PC-3 (cell line): ENCODE measurements at regions not wholly inside any gene's neighbourhood (a gene's known extent, or its start where the extent isn't known, plus 50 kb on each side); places are given as distances from the start of the nearest gene placed in this dataset.

Experiments used
- ATAC-seq: fragments of 200-7000 bp; cut with Tn5 transposase; 2 replicates; pipeline ENCODE4 v1.9.1; 2020; ENCODE audit warnings: mild to moderate bottlenecking, moderate library complexity
- BruUV-seq: library from RNA; stranded (reverse); fragments of 400-500 nt; replicated peaks from 2 replicates; lab custom pipeline; 2021; lab: Mats Ljungman, UMichigan
- CTCF ChIA-PET: fragments of 300-600 bp; sonication (Branson Sonifier 250); formaldehyde crosslinking; loops from one replicate; lab custom pipeline; 2022; ENCODE audit warnings: antibody characterized with exemption; lab: Charles Lee
- POLR2A ChIA-PET: fragments of 300-600 bp; sonication (Branson Sonifier 250); formaldehyde crosslinking; loops from one replicate; lab custom pipeline; 2022; ENCODE audit warnings: antibody characterized with exemption; ENCODE audit not compliant: unreplicated experiment; lab: Charles Lee
- DNase-seq: peaks from one replicate; pipeline ENCODE4 v3.0.0-alpha.2; 2015
- H2AFZ ChIP-seq: fragments of 300-600 bp; sonication (generic); 2 replicates; pipeline ENCODE4 v1.6.0; 2016; ENCODE audit warnings: antibody characterized with exemption, low read length
- H3F3A ChIP-seq: fragments of 300-600 bp; sonication (generic); one replicate; pipeline ENCODE4 v1.6.0; 2017; ENCODE audit warnings: antibody characterized with exemption, low read length, control low read depth, mild to moderate bottlenecking; ENCODE audit not compliant: unreplicated experiment
- H3K27ac ChIP-seq: fragments of 300-600 bp; sonication (generic); 2 replicates; pipeline ENCODE4 v1.5.1; 2016; ENCODE audit warnings: mild to moderate bottlenecking, low read length
- H3K27me3 ChIP-seq: fragments of 300-600 bp; sonication (generic); 2 replicates; pipeline ENCODE4 v1.6.1; 2016; ENCODE audit warnings: low read length, mixed read lengths
- H3K36me3 ChIP-seq: fragments of 300-600 bp; sonication (generic); 2 replicates; pipeline ENCODE4 v1.6.1; 2016; ENCODE audit warnings: low read depth, mixed run types, low read length, mixed read lengths
- H3K4me1 ChIP-seq: fragments of 300-600 bp; sonication (generic); 2 replicates; pipeline ENCODE4 v1.5.1; 2016; ENCODE audit warnings: low read length; ENCODE audit not compliant: insufficient read depth
- H3K4me2 ChIP-seq: fragments of 300-600 bp; sonication (generic); 2 replicates; pipeline ENCODE4 v1.6.0; 2016; ENCODE audit warnings: low read length
- H3K4me3 ChIP-seq: fragments of 300-600 bp; sonication (generic); 2 replicates; pipeline ENCODE4 v1.5.1; 2016; ENCODE audit warnings: mild to moderate bottlenecking, low read length, mixed read lengths
- H3K79me2 ChIP-seq: fragments of 300-600 bp; sonication (generic); 2 replicates; pipeline ENCODE4 v1.6.1; 2017; ENCODE audit warnings: low read length, mixed read lengths
- H3K9ac ChIP-seq: fragments of 300-600 bp; sonication (generic); 2 replicates; pipeline ENCODE4 v1.6.0; 2016; ENCODE audit warnings: mild to moderate bottlenecking, low read length
- H3K9me2 ChIP-seq: fragments of 300-600 bp; sonication (generic); replicated peaks from 2 replicates; pipeline ENCODE4 v1.6.1; 2016; ENCODE audit warnings: mixed run types, low read length, mixed read lengths
- H3K9me3 ChIP-seq: fragments of 300-600 bp; sonication (generic); 2 replicates; pipeline ENCODE4 v1.6.1; 2016; ENCODE audit warnings: low read length, mixed read lengths
- H4K20me1 ChIP-seq: fragments of 300-600 bp; sonication (generic); 2 replicates; pipeline ENCODE4 v1.6.1; 2016; ENCODE audit warnings: low read length, mixed read lengths
- CTCF ChIP-seq: fragments of 300-600 bp; sonication (generic); conservative IDR thresholded peaks from 2 replicates; pipeline ENCODE4 v1.5.1; 2017; ENCODE audit warnings: antibody characterized with exemption, low read depth, mild to moderate bottlenecking, low read length
- EZH2 ChIP-seq: fragments of 300-600 bp; sonication (generic); IDR thresholded peaks from one replicate; pipeline ENCODE4 v1.6.1; 2017; ENCODE audit warnings: antibody characterized with exemption, mild to moderate bottlenecking, low read length; ENCODE audit not compliant: unreplicated experiment
- EZH2phosphoT487 ChIP-seq: fragments of 300-600 bp; sonication (generic); IDR thresholded peaks from 2 replicates; pipeline ENCODE4 v1.6.1; 2018; ENCODE audit warnings: mild to moderate bottlenecking, antibody characterized with exemption, low read length, borderline replicate concordance
- intact Hi-C: fragments of 100-400 bp; cut with micrococcal nuclease; formaldehyde crosslinking; loops from 2 replicates; pipeline ENCODE4 v1.9.0; 2023

DNA sequence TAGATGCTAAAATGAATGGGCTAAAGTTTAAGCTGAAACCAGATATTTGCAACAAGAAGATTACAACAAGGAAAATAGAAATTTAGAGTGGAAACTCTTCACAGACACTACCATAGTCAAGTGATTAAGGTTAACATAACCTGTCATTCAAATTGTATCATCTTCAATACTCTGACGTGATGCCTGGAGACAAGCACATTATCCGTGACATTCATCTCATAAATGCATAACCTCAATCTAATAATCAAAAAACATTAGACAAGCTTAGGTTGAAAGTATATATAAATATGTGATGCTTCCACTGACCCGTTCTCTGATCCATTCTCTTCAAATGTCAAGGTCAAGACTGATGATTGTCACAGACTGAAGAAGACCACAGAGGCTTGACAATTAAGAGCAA is 263.8 kb upstream of the MEOX2 start:
- Histone ChIP-seq H3K4me3 (no peak overlapping the region), H3K36me3 (no peaks in the 10 kb centered on the region), H3K27ac (no peak overlapping the region), H4K20me1 (no peaks in the 10 kb centered on the region), H3K4me2 (no peak overlapping the region), H3K9me2 (no peaks in the 10 kb centered on the region), H3K79me2 (no peaks in the 10 kb centered on the region), H3F3A (no peaks in the 10 kb centered on the region), H3K4me1 (no peaks in the 10 kb centered on the region), H2AFZ (no peak overlapping the region), H3K9ac (no peak overlapping the region), H3K27me3 (no peaks in the 10 kb centered on the region), H3K9me3 (no peaks in the 10 kb centered on the region)
- ChIA-PET CTCF (no interaction called here), POLR2A (no interaction called here)
- ATAC-seq (no peak), DNase-seq (no peak)
- intact Hi-C loops, result no loop called here
- TF ChIP-seq EZH2phosphoT487 (no peak), CTCF (no peak), EZH2 (no peak)
- BruUV-seq, result no TSS peak

GRCh38 chr7:15947754-15948153 is 261.3 kb upstream of the MEOX2 start:
- DNase-seq (no peak), ATAC-seq (no peak)
- BruUV-seq, result no TSS peak
- no peaks in the 10 kb centered on the region for H3K4me1 ChIP-seq
- no peaks in the 10 kb centered on the region for H3K27me3 ChIP-seq
- no peak overlapping the region for H2AFZ ChIP-seq
- H3K4me3 ChIP-seq, result no peak overlapping the region
- H4K20me1 ChIP-seq, result no peaks in the 10 kb centered on the region
- CTCF ChIA-PET, result no interaction called here
- H3K79me2 ChIP-seq, result no peaks in the 10 kb centered on the region
- no peaks in the 10 kb centered on the region for H3K9me2 ChIP-seq
- H3K9me3 ChIP-seq, result no peaks in the 10 kb centered on the region
- TF ChIP-seq EZH2phosphoT487 (no peak), EZH2 (no peak), CTCF (no peak)
- POLR2A ChIA-PET, result no interaction called here
- intact Hi-C loops, result no loop called here
- no peaks in the 10 kb centered on the region for H3K36me3 ChIP-seq
- H3F3A ChIP-seq, result no peaks in the 10 kb centered on the region
- H3K27ac ChIP-seq, result no peak overlapping the region
- H3K4me2 ChIP-seq, result no peak overlapping the region
- no peak overlapping the region for H3K9ac ChIP-seq

- ChIA-PET CTCF (no interaction called here), POLR2A (no interaction called here)
- Histone ChIP-seq H3K9me2 (no peaks in the 10 kb centered on the region), H3K36me3 (no peaks in the 10 kb centered on the region), H3K9me3 (no peaks in the 10 kb centered on the region), H3K9ac (no peak overlapping the region), H3K27ac (no peak overlapping the region), H3K79me2 (no peaks in the 10 kb centered on the region), H3K4me3 (no peak overlapping the region), H3K4me2 (no peak overlapping the region), H4K20me1 (no peaks in the 10 kb centered on the region), H3F3A (no peaks in the 10 kb centered on the region), H2AFZ (no peak overlapping the region), H3K4me1 (no peaks in the 10 kb centered on the region), H3K27me3 (no peaks in the 10 kb centered on the region)
- BruUV-seq, result no TSS peak
- TF ChIP-seq EZH2phosphoT487, result no peak
- TF ChIP-seq EZH2, result no peak
- no peak for TF ChIP-seq CTCF
- DNase-seq (no peak), ATAC-seq (no peak)
- intact Hi-C loops, result no loop called here
These were observed 251.6 kb upstream of the MEOX2 start for GRCh38 chr7:15938115-15938514.
